ENCODE measurements at regions not wholly inside any gene's neighbourhood (a gene's known extent, or its start where the extent isn't known, plus 50 kb on each side); places are given as distances from the start of the nearest gene placed in this dataset.
A peak's percentile ranks its signal among the peaks of the same experiment; 100 is the strongest.

GRCh38 chr11:106475181-106475580 lies 397.7 kb downstream of the AASDHPPT start:
- intact Hi-C loops (cut with micrococcal nuclease; ENCODE audit: unreplicated experiment), result no loop called here
- Histone ChIP-seq H3K9me3 (peaks cover 66% of the 10 kb centered on the region), H3K4me1 (peaks cover 45% of the 10 kb centered on the region), H3K4me3 (ENCODE audit: low read depth, low read length) (no peak overlapping the region), H3K36me3 (ENCODE audit: control insufficient read depth, insufficient read depth, low read length) (peaks cover 3% of the 10 kb centered on the region; the same call in 1 of the 2 replicates), H3K27me3 (replicated peaks; ENCODE audit: control insufficient read depth, insufficient read depth, low read length) (no peaks in the 10 kb centered on the region)
- POLR2A ChIA-PET, result no interaction called here
- Mint-ChIP-seq H3K36me3 (ENCODE audit: insufficient read depth, unreplicated experiment) (peaks cover 10% of the 10 kb centered on the region), H3K27ac (ENCODE audit: unreplicated experiment) (no peak overlapping the region), H3K27me3 (ENCODE audit: insufficient read depth, unreplicated experiment) (no peaks in the 10 kb centered on the region), H3K9me3 (ENCODE audit: unreplicated experiment) (peaks cover 50% of the 10 kb centered on the region), H3K4me3 (ENCODE audit: unreplicated experiment) (no peak overlapping the region), H3K4me1 (ENCODE audit: low read depth, unreplicated experiment) (peaks cover 31% of the 10 kb centered on the region)
- CTCF ChIA-PET, result no interaction called here
- TF ChIP-seq, protein P1, sequence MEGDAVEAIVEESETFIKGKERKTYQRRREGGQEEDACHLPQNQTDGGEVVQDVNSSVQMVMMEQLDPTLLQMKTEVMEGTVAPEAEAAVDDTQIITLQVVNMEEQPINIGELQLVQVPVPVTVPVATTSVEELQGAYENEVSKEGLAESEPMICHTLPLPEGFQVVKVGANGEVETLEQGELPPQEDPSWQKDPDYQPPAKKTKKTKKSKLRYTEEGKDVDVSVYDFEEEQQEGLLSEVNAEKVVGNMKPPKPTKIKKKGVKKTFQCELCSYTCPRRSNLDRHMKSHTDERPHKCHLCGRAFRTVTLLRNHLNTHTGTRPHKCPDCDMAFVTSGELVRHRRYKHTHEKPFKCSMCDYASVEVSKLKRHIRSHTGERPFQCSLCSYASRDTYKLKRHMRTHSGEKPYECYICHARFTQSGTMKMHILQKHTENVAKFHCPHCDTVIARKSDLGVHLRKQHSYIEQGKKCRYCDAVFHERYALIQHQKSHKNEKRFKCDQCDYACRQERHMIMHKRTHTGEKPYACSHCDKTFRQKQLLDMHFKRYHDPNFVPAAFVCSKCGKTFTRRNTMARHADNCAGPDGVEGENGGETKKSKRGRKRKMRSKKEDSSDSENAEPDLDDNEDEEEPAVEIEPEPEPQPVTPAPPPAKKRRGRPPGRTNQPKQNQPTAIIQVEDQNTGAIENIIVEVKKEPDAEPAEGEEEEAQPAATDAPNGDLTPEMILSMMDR (IDR thresholded peaks at IDR 0.05; ENCODE audit: insufficient read depth in 1 of 2, low read depth in 1 of 2, low read length in 1 of 2, severe bottlenecking in 1 of 2, unreplicated experiment in 1 of 2), result no peak
- no TSS peak for BruUV-seq (replicated peaks)
- DNase-seq, result no peak

DNA sequence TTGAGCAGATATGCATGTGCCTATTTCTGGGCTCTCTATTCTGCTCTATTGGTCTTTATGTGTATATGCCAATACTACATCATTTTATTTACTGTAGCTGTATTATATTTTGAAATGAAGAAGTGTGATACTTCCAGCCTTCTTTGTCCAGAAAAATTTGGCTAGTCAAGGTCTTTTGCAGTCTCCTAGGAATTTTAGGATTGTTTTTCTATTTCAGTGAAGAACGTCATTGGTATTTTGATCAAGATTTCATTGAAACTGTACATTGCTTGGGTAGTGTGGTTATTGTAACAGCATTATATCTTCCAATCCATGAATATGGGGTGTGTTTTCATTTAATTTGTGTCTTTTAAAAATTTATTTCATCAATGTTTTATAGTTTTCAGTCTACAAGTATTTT lies 400.3 kb downstream of the AASDHPPT start:
- Histone ChIP-seq H3K36me3 (ENCODE audit: control insufficient read depth, insufficient read depth, low read length) (0 out of 2 replicates have a peak, but pooled peaks cover 2% of the 10 kb centered on the region), H3K27me3 (replicated peaks; ENCODE audit: control insufficient read depth, insufficient read depth, low read length) (no peaks in the 10 kb centered on the region), H3K4me3 (ENCODE audit: low read depth, low read length) (no peak overlapping the region), H3K4me1 (peaks cover 49% of the 10 kb centered on the region), H3K9me3 (peaks cover 52% of the 10 kb centered on the region)
- H3K27ac Mint-ChIP-seq (ENCODE audit: unreplicated experiment), result no peak overlapping the region
- no TSS peak for BruUV-seq (replicated peaks)
- H3K4me1 Mint-ChIP-seq (ENCODE audit: low read depth, unreplicated experiment), result peaks cover 22% of the 10 kb centered on the region
- TF ChIP-seq, protein P1 (IDR thresholded peaks at IDR 0.05; ENCODE audit: insufficient read depth in 1 of 2, low read depth in 1 of 2, low read length in 1 of 2, severe bottlenecking in 1 of 2, unreplicated experiment in 1 of 2), result no peak
- H3K36me3 Mint-ChIP-seq (ENCODE audit: insufficient read depth, unreplicated experiment), result peaks cover 10% of the 10 kb centered on the region
- H3K9me3 Mint-ChIP-seq (ENCODE audit: unreplicated experiment), result peaks cover 36% of the 10 kb centered on the region
- ChIA-PET POLR2A (no interaction called here), CTCF (no interaction called here)
- no peak for DNase-seq
- intact Hi-C loops (cut with micrococcal nuclease; ENCODE audit: unreplicated experiment), result no loop called here
- H3K4me3 Mint-ChIP-seq (ENCODE audit: unreplicated experiment), result no peak overlapping the region
- no peaks in the 10 kb centered on the region for H3K27me3 Mint-ChIP-seq (ENCODE audit: insufficient read depth, unreplicated experiment)

- ChIA-PET POLR2A (interaction anchor here (1.8 kb wide), 1 partner anchor 12 kb away, joined by 22 read pairs; no protein-coding TSS in a partner anchor), CTCF (interaction anchor here (0.8 to 1.0 kb wide), 2 partner anchors 12 to 64 kb away, joined by 3 to 4 read pairs; no protein-coding TSS in a partner anchor)
- H3K4me3 ChIP-seq (ENCODE audit: low read depth, low read length), result no peak overlapping the region
- Mint-ChIP-seq H3K36me3 (ENCODE audit: insufficient read depth, unreplicated experiment) (peaks cover 10% of the 10 kb centered on the region), H3K27me3 (ENCODE audit: insufficient read depth, unreplicated experiment) (no peaks in the 10 kb centered on the region), H3K4me1 (ENCODE audit: low read depth, unreplicated experiment) (peaks cover 29% of the 10 kb centered on the region), H3K4me3 (ENCODE audit: unreplicated experiment) (no peak overlapping the region), H3K9me3 (ENCODE audit: unreplicated experiment) (peaks cover 20% of the 10 kb centered on the region), H3K27ac (ENCODE audit: unreplicated experiment) (peak overlapping the region; percentile 86)
- intact Hi-C loops (cut with micrococcal nuclease; ENCODE audit: unreplicated experiment), result loop anchor here (1.0 kb wide), 2 partner anchors 12 to 17 kb away; no protein-coding TSS in a partner anchor
- peaks cover 65% of the 10 kb centered on the region for H3K4me1 ChIP-seq
- no peak for DNase-seq
- no TSS peak for BruUV-seq (replicated peaks)
- peaks cover 40% of the 10 kb centered on the region for H3K9me3 ChIP-seq
- no peaks in the 10 kb centered on the region for H3K36me3 ChIP-seq (ENCODE audit: control insufficient read depth, insufficient read depth, low read length)
- no peaks in the 10 kb centered on the region for H3K27me3 ChIP-seq (replicated peaks; ENCODE audit: control insufficient read depth, insufficient read depth, low read length)
- TF ChIP-seq, protein P1 (IDR thresholded peaks at IDR 0.05; ENCODE audit: insufficient read depth in 1 of 2, low read depth in 1 of 2, low read length in 1 of 2, severe bottlenecking in 1 of 2, unreplicated experiment in 1 of 2), result no peak
Observed at GRCh38 chr11:106479646-106480045, 402.2 kb downstream of the AASDHPPT start.

Data from Caco-2 (cell line).